HG03097 (cell line): ENCODE measurements at regions not wholly inside any gene's neighbourhood (a gene's known extent, or its start where the extent isn't known, plus 50 kb on each side); places are given as distances from the start of the nearest gene placed in this dataset.

ENCODE experiments used
- ATAC-seq: cut with Tn5 transposase; IDR thresholded peaks from one replicate; pipeline ENCODE4 v1.9.1; 2021; ENCODE audit not compliant: unreplicated experiment, low FRiP score

DNA sequence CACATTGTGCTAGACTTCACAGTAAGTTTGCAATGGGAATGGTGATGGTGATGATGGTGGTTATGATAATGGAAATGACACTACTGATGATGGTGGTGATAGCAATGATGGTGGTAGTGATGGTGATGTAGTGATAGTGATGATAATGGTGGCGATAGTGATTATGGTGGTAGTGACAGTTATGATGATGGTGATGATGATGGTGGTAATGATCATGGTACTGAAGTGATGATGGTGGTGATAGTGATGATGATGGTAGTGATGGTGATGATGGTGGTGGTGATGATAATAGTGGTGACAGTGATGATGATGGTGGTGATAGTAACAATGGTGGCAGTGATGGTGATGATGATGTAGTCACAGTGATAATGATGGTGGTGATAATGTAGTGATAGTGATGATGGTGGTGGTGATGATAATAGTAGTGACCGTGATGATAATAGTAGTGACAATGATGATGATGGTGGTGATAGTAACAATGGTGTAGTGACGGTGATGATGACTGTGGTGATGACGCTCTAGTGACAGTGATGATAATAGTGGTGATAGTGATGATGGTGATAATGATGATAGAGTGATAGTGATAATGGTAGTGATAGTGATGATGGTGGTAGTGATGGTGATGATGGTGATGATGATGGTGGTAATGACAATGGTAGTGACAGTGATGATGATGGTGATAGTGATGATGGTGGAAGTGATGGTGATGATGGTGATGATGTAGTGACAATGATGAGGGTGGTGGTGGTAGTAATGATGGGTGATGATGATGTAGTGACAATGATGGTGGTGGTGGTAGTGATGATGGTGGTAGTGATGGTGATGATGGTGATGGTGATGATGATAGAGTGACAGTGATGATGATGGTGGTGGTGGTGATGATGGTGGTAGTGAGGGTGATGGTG lies 222.9 kb upstream of the PWP1 start:
- ATAC-seq, result no peak

DNA sequence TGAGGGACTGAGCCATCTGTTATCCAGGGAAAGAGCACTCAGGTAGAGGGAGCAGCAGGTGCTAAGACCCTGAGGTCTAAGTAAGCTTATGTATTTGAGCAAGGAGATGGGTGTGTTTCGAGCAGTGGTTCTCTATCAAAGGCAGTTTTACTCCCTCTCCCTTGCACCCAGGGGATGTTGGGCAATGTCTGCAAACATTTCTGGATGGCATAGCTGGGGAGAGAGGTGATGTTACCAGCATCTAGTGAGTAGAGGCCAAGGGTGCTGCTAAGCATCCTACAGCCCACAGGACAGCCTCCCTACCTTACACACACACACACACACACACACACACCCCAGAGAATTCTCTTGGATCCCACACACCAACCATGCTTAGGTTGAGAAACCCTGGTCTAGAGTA lies 221.0 kb upstream of the PWP1 start:
- no peak for ATAC-seq

DNA sequence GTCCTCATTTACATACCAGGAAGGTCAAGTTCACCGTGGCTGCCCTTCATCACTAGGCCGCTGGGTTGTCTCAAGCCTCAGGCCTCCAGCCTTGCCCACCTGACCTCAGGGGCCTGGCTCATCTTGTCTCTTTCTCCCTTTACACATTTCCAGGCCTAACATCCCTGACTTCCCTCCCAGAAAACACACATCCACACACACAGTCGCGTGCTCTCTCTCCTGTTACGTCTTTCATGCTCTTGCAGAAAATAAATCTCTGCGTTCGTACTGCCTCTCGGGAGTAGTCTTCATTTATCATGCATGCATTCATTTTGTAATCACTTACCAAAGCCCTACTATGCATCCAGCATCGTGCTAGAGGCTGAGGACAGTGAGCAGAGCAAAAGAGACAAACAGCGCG lies 220.0 kb upstream of the PWP1 start:
- ATAC-seq, result no peak

DNA sequence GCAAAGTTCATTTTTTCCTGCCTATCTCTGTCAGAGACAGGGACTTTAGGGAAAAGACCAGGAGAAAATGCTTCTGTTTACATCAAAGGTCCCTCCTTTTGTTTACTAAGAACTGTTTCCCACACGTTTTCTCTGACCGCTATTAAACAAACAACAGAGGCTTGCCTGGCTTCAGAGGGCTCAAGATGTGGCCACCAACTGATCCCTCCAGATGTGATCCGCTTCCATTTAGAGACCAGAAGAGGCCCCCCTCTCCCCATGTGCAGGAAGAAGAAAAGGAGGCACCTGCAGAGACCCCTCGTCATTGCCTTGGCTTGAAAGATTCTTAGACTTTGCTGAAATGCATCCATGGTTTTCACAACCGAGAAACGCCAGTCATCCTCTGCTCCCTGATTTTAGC lies 217.9 kb upstream of the PWP1 start:
- no peak for ATAC-seq

DNA sequence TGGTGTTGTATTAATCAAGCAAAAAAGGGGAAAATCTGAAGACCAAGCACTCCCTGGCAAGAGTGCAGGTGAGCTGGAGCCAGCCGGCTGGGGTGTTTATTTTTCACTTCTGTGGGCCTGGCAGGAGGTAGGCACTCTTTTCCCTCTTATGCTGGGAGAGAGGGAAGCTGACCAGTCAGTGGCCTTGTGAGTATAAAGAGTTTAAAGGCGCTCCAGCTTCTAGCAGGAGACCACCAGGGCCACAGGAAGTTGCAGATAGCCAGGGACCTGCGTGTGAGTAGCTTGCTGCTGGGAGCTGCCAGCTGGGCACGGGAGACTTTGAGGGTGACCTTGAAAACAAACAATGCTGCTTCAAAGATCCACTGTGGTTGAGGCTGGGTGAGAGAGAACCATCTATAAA lies 217.4 kb upstream of the PWP1 start:
- no peak for ATAC-seq

DNA sequence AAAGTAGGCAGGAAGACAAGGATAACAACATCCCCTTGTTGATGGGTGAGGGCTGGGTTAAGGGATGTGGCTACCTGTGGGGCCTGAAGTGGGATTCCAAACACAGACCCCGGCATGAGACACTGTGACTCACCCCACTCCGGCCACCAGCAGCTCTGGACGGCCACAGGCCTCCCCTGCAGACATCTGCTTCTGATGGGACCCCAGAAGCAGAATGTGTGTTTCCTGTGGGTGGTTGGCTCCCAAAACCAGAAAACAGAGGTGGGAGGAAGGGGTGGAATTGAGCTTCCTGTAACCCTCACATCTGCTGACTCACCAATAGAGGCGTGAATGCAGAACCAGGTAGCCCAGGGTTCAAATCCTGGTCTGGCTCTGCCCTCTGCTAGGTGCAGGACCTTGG lies 216.6 kb upstream of the PWP1 start:
- no peak for ATAC-seq

GRCh38 chr12:107470645-107471044 lies 215.0 kb upstream of the PWP1 start:
- no peak for ATAC-seq

DNA sequence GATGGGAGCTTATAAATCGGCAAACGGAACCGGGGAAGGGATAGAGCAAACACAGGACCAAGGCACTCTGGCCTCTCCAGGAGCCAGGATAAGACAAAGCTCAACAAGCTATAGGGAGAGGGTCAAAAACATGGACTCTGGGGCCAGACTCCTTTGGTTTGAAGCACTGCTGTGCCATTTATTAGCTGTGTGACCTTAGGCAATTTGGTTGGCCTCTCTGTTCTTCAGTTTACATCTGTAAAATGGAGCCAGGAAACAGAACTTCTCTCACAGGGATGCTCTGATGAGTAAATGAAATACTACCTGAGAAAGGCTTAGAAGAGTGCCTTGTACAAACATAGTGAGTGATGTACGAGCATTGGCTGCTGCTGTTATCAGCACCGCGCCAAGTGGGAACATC lies 213.3 kb upstream of the PWP1 start:
- ATAC-seq, result no peak

- ATAC-seq, result no peak
Observed at GRCh38 chr12:107474099-107474498, 211.5 kb upstream of the PWP1 start.

- ATAC-seq, result no peak
Observed at GRCh38 chr12:107474639-107475539, 210.7 kb upstream of the PWP1 start.

- ATAC-seq, result no peak
Observed at GRCh38 chr12:107475900-107476299, 209.7 kb upstream of the PWP1 start.

DNA sequence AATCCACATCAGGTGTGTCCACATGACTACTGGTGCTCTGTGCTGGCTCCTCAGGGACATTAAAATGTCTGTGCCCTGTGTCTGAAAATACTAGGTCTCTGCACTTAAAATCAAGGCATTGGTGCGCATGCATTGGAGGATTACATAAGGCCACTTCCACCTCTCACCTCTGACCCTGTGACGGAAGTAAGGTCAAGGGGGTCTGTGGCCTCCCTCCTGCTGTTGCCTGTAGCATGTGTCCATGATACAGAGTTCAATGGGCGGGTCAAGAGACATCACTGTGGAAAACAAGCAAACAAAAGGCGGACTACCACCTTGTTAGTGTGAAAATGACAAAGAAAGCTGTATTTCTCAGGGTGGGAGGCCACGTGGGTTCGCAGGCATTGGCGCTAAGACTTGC lies 208.6 kb upstream of the PWP1 start:
- ATAC-seq, result no peak

- ATAC-seq, result no peak
Observed at GRCh38 chr12:107477947-107478610, 207.5 kb upstream of the PWP1 start.

GRCh38 chr12:107478881-107479280 lies 206.7 kb upstream of the PWP1 start:
- ATAC-seq, result no peak

DNA sequence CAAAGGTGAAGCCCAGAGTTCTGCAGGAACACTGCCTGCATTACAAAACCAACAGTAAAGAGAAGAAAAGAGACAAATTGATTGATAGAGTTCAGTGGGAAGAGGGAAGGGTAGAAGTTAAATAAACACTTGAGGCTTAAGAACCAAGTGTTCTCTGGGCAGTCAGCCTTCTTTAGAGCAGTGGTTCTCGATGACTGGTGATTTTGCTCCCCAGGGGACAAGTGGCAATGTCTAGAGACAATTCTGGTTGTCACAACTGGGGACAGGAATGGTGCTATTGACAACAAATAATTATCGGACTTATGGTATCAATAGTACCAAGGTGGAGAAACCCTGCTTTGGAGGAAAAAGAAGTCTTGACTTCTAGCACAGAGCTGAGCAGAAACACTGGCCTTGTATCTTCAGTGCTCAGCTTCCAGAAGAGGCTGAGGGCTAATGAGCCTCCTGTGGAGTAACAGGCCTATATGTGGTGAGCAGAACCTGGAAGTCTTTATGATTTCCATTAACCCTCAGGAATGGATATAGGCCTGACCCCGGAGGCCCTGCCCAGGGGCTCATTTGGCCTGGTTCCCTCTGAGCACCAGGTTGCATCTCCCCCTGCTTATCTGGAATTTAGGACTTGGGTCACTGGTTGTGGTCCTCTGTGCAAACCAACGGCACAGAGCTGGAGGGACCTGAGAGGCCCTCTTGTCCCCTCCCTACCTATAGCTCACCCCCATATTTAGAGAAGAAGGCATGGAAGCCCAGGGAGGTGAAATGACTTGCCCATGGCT lies 204.6 kb upstream of the PWP1 start:
- no peak for ATAC-seq

DNA sequence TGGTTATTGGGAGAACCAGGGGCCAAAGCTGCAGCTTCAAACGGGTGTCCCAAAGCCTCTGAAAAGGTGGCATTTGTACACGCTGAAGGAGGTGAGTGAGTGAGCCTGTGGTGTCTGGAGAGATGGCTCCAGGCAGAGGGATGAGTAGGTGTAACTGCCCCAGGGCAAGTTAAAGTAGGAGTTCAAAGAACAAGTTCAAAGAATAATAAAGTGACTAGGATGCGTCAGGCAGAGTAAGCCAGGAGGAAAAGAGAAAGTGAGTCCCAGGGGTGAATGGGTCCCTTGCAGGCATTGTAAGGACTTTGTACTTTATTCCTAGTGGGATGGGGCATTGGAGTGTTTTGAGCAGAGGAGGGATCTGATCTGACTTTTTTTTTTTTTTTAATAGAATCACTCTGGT lies 201.4 kb upstream of the PWP1 start:
- no peak for ATAC-seq

GRCh38 chr12:107484941-107485340 lies 200.7 kb upstream of the PWP1 start:
- ATAC-seq, result no peak

- no peak for ATAC-seq
Observed at GRCh38 chr12:107485731-107486130, 199.9 kb upstream of the PWP1 start.

GRCh38 chr12:107486140-107486892 lies 199.3 kb upstream of the PWP1 start:
- ATAC-seq, result no peak
